Activated T-helper 2 cell treated with anti-CD3 and anti-CD28 coated beads, Interferon-gamma antibody, Interleukin-2, Interleukin-4, amounts not matched to agents 10 μg/mL and 5 μg/mL and 100 μg/mL, durations not matched to agents 14 hours and 24 hours and 36 hours (primary cell): ENCODE measurements at regions not wholly inside any gene's neighbourhood (a gene's known extent, or its start where the extent isn't known, plus 50 kb on each side); places are given as distances from the start of the nearest gene placed in this dataset.
"Not testable (repeated sequence)": the region's sequence is repeated elsewhere in the genome, so short reads cannot be mapped to it uniquely, and the experiment has no call there.

Source experiments
- DNase-seq: peaks from one replicate; pipeline ENCODE4 v3.0.0; 2021; ENCODE audit warnings: low spot score
- H3K27ac Mint-ChIP-seq: one replicate; pipeline ENCODE4 v1.8.0; 2021; ENCODE audit warnings: mixed read lengths
- H3K27me3 Mint-ChIP-seq: one replicate; pipeline ENCODE4 v1.8.0; 2021; ENCODE audit warnings: low read depth, mixed read lengths
- H3K36me3 Mint-ChIP-seq: one replicate; pipeline ENCODE4 v1.8.0; 2021; ENCODE audit warnings: low read depth, mixed read lengths
- H3K4me1 Mint-ChIP-seq: one replicate; pipeline ENCODE4 v1.8.0; 2021; ENCODE audit warnings: low read depth, mixed read lengths
- H3K4me3 Mint-ChIP-seq: one replicate; pipeline ENCODE4 v1.8.0; 2021; ENCODE audit warnings: low read depth, mild to moderate bottlenecking, moderate library complexity, mixed read lengths
- H3K9me3 Mint-ChIP-seq: one replicate; pipeline ENCODE4 v1.8.0; 2021; ENCODE audit warnings: mixed read lengths
- intact Hi-C: fragments of 100-400 bp; cut with micrococcal nuclease; formaldehyde crosslinking; loops from one replicate; pipeline ENCODE4 v1.15.1; 2023

DNA sequence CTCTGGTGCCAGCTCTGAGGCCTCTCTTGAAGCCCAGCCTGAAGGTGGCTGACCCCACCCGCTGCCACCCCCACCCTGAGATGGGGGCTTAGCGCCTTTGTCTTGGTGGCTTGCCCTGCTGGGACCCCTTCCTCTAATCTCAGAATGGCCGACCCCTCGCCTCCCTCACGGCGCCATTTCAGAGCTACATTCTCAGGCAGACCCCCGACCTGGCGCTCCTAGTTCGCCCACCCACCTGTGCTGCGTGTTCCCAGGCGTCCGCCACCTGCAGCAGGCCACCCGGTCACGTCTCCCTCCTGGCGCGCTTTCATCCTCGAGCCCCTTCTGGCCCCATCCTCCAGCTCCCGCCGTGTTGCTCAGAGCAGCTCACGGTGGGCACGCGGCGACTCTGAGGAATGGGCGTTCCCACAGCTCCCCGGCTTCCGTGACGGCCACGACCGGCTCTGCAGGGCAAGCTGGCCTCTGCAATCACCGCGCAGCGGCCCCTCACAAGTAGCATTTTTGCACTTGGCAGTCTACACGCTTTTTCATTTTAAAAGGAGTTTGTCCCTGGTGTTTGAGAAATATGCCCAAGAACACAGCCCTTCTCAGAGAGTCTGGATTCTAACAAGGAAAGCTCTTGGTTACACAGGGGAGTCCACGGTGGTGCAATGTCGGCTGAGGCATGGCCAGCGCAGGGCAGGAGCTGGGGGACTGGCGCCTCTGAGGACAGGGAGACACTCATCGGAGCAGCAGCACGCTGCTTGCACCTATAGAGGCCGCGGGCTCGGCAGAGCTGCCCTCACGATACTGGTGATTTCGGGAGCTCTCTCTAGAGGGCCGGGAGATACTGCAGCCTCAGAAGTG lies 105.7 kb upstream of the C14orf180 start:
- H3K36me3 Mint-ChIP-seq = no peaks in the 10 kb centered on the region
- no peak overlapping the region for H3K27ac Mint-ChIP-seq
- no peaks in the 10 kb centered on the region for H3K4me1 Mint-ChIP-seq
- H3K4me3 Mint-ChIP-seq = no peak overlapping the region
- intact Hi-C loops = no loop called here
- H3K9me3 Mint-ChIP-seq = no peaks in the 10 kb centered on the region
- DNase-seq = no peak
- H3K27me3 Mint-ChIP-seq = no peaks in the 10 kb centered on the region

DNA sequence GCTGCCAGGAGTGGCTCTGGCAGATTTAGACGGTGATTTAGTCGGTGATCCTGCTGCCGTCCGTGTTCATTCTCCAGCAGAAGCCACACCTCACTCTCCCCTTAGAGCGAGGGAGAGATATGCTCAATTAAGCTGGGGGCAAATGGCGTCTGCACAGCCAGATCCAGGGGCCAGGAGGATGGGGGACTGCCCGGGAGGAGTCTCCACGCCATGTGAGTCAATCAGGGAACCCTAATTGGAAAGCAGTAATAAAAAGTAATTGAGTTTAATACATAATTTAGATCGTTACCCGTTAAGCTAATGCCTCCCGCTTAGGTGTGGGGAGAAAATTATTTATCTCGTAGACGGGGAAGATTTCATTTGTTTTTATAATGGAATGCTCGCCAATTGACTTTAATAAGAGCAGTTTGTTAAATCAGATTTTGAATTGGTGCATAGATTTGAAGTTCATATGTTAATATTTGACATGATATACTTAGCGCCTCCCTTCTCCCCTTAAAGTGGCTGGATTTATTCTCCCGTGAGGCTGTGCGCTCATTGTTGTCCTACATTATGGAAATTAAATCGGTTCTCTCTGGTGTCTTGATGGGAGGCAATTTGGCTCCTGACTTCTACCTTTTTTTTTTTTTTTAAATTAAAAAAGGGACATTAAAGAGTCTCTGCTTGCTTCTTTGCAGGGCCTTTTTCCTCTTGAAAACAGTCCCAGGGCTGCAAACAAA lies 104.9 kb upstream of the C14orf180 start:
- H3K4me1 Mint-ChIP-seq = no peaks in the 10 kb centered on the region

DNA sequence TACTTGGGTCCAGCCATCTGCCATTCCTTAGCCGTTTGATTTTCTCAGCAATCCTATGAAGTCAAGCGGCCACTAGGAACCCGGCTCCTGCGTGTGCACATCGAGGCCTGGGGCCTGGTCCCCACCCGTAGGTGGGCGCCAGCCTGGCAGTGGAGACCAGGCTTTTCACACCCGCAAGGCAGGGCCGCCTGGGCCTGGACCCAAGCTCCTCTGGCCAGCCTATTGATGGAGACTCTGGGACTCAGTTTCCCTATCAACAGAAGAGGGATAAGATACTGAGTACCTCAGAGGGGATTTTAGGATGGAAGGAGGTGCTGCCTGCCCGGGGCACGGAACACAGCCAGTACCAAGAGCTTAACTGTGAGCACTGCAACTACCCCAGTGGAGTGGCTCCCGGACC lies 104.3 kb upstream of the C14orf180 start:
- H3K4me1 Mint-ChIP-seq = no peaks in the 10 kb centered on the region
- no peaks in the 10 kb centered on the region for H3K9me3 Mint-ChIP-seq
- DNase-seq = no peak
- no peak overlapping the region for H3K4me3 Mint-ChIP-seq
- intact Hi-C loops = no loop called here
- H3K27ac Mint-ChIP-seq = no peak overlapping the region
- no peaks in the 10 kb centered on the region for H3K27me3 Mint-ChIP-seq
- H3K36me3 Mint-ChIP-seq = no peaks in the 10 kb centered on the region

More for the DNA sequence above, 104.9 kb upstream of the C14orf180 start:
- no peak for DNase-seq
- Mint-ChIP-seq H3K9me3 (no peaks in the 10 kb centered on the region), H3K27ac (no peak overlapping the region), H3K4me3 (no peak overlapping the region), H3K27me3 (no peaks in the 10 kb centered on the region), H3K36me3 (no peaks in the 10 kb centered on the region)
- intact Hi-C loops = no loop called here

DNA sequence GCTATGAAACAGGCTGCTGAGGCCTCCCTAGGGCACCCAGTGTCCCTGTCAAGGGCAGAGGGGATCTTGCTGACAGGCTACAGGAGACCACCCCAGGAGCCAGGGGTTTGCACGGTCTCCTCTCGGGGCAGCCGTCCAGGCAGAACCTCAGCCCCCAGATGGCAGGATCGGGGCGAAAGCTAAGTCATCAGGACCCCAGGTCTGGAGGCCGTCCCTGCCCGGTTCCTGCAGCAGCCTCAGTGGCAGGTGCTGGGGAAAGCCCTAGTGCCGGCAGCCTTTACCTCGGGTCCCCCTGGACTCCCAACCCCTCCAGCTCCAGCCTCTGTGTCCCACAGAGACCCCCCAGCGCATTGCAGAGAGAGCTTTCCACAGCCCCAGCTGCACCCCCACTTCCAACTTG lies 103.8 kb upstream of the C14orf180 start:
- Mint-ChIP-seq H3K4me1 (no peaks in the 10 kb centered on the region), H3K4me3 (no peak overlapping the region), H3K27me3 (no peaks in the 10 kb centered on the region), H3K27ac (no peak overlapping the region), H3K36me3 (no peaks in the 10 kb centered on the region), H3K9me3 (no peaks in the 10 kb centered on the region)
- intact Hi-C loops = no loop called here
- no peak for DNase-seq

DNA sequence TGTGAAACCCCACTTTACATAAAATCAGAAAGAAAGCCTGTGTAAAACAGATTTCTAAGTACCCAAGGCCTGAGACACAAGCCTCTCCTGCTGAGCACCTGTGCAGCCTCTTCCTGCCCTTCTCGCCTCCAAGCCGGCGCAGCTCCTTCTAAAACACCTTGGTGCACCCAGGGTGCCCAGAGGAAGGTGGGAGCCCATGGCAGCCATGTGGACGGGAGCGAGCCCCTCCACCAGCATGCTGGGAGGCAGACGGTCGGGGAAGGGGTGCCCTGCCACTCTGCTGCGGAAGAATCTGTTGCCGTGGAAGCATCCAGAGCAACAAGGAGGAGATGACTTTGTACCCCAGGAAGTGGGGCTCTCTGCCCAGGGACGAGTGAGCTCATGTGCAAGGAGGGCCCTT lies 103.1 kb upstream of the C14orf180 start:
- Mint-ChIP-seq H3K36me3 (no peaks in the 10 kb centered on the region), H3K27me3 (no peaks in the 10 kb centered on the region), H3K27ac (no peak overlapping the region), H3K9me3 (no peaks in the 10 kb centered on the region), H3K4me3 (no peak overlapping the region), H3K4me1 (no peaks in the 10 kb centered on the region)
- intact Hi-C loops = no loop called here
- DNase-seq = no peak

DNA sequence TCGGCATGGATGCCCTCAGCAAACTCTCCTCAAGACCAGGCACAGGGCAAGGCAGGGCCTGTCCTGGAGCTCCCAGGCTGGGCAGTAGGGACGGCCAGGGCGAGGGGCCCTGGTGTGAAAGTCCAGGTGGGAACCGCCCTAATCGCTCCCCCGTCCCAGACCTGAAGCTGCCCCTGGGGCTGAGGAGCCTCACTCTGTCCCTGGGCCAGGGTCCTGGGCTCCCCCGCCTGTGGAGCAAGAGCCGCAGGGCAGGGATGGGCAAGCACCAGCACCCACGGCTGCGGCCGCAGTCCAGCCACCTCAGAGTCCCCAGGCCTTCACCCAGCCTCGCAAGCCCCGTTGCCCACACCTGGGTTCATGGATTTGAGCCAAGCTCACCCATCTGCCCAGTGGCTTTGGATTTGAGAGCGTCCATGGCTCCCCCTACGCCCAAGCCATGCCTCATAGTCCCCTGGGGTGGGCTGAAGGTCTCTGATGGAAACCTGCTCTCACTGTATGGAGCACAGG lies 102.4 kb upstream of the C14orf180 start:
- Mint-ChIP-seq H3K4me1 (no peaks in the 10 kb centered on the region), H3K9me3 (peaks cover 5% of the 10 kb centered on the region), H3K36me3 (no peaks in the 10 kb centered on the region), H3K27me3 (no peaks in the 10 kb centered on the region), H3K4me3 (no peak overlapping the region), H3K27ac (no peak overlapping the region)
- intact Hi-C loops = no loop called here
- no peak for DNase-seq

DNA sequence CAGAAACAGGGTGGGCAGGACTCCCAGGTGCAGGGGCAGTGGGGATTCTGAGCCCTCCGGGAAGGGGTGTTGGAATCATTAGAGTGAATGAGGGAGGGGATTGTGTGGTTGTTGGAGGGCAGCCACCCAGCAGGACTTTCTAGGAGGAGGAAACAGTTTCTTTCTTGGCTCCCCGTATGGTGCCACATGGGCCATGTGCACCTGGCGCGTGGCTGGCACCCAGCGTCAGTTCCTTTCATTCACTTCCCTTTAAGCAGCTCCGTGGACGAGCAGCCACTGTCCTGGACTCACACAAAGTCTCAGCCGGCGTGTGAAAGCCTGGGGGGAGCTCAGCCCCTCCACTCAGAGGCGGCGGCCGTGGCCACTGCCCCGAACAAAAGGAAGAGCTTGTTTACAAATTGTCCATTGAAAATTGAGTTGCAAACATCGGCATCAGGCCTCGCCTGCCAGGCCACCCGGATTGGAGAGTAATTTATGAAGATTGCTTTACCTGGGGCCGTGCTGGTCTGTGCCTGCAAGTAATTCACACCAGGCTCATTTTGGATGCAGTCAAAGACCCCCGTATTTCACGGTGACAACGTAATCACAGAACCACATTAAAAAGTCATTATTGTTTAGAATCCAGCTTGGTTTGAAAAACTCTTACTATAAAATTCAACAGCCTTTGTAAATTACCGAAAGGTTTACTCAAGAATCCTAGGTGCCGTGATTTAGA lies 101.7 kb upstream of the C14orf180 start:
- H3K27ac Mint-ChIP-seq = no peak overlapping the region
- no peak overlapping the region for H3K4me3 Mint-ChIP-seq
- peaks cover 6% of the 10 kb centered on the region for H3K9me3 Mint-ChIP-seq
- no peaks in the 10 kb centered on the region for H3K36me3 Mint-ChIP-seq
- no peaks in the 10 kb centered on the region for H3K27me3 Mint-ChIP-seq
- no peak for DNase-seq
- no peaks in the 10 kb centered on the region for H3K4me1 Mint-ChIP-seq
- intact Hi-C loops = no loop called here

DNA sequence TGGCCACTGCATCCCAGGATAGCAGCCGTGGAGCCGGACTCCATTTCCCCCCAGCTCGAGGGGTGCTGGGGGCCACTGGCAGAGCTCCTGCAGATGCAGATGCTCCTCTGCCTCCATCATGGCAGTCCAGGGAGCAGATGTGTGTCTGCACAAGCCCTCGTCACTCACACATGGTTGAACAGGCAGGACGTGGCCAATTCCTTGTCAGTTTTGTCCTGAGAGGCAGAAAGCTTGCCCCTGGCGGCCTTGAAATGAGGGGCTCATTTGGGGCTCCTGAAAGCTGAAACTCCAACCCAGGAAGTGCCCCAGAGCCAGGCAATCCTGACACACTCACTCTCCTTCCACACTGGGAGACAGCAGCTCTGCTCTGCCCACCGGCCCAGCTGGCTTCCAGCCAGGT lies 100.9 kb upstream of the C14orf180 start:
- no peak for DNase-seq
- intact Hi-C loops = no loop called here
- Mint-ChIP-seq H3K4me3 (no peak overlapping the region), H3K4me1 (no peaks in the 10 kb centered on the region), H3K9me3 (peaks cover 12% of the 10 kb centered on the region), H3K27ac (no peak overlapping the region), H3K36me3 (no peaks in the 10 kb centered on the region), H3K27me3 (no peaks in the 10 kb centered on the region)

DNA sequence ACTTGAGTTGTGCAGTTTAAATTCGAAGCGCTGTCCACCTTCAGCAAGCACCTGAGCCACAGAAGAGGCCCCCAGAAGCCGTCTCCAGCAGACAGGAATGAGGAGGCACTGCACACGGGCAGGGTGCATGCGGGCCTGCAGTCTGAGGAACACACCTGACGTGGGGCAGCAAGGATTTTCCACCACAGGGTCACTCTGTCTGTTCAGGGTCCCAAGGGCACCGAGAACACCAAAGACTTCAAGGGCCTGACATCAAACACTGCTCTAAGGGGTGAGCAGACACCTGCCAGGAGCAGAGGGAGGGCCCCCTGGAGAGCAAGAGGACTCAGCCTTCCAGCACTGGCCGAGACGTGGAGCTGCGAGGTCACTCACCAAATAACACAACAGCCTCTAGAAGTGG lies 99.7 kb upstream of the C14orf180 start:
- Mint-ChIP-seq H3K27ac (no peak overlapping the region), H3K9me3 (peaks cover 12% of the 10 kb centered on the region), H3K4me3 (no peak overlapping the region), H3K4me1 (no peaks in the 10 kb centered on the region), H3K27me3 (no peaks in the 10 kb centered on the region), H3K36me3 (no peaks in the 10 kb centered on the region)
- intact Hi-C loops = no loop called here
- no peak for DNase-seq

DNA sequence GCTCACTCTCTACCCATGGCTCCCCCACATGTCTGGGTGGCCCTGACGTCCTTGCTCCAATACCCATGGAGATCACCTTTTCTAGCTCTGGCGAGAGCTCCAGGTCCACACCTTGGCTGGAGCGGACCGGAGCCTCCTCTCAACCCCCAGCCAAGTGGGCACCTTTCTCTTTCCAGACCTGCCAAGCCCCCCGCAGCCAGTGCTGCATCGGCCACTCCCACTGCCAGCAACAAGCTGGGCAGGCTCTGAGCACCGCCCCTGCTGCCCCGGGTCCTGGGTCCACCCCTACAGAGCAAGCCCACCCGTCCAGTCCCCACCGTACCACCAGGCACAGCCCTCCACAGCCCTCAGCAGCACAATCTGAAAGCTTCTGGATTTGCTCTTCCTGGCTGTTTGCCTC lies 98.2 kb upstream of the C14orf180 start:
- intact Hi-C loops = no loop called here
- H3K4me1 Mint-ChIP-seq = no peaks in the 10 kb centered on the region
- no peak for DNase-seq
- peaks cover 12% of the 10 kb centered on the region for H3K9me3 Mint-ChIP-seq
- H3K4me3 Mint-ChIP-seq = no peak overlapping the region
- H3K27me3 Mint-ChIP-seq = no peaks in the 10 kb centered on the region
- H3K27ac Mint-ChIP-seq = no peak overlapping the region
- no peaks in the 10 kb centered on the region for H3K36me3 Mint-ChIP-seq

DNA sequence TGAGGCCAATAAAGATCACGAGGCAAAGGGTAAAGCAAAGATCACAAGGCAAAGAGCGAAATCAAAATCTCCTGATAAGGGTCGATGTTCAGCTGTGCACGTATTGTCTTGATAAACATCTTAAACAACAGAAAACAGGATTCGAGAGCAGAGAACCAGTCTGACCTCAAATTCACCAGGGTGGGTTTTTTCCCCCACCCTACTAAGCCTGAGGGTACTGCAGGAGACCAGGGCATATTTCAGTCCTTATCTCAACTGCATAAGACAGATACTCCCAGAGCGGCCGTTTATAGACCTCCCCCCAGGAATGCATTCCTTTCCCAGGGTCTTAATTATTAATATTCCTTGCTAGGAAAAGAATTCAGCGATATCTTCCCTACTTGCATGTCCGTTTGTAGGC lies 97.5 kb upstream of the C14orf180 start:
- H3K27me3 Mint-ChIP-seq, H3K36me3 Mint-ChIP-seq, H3K4me3 Mint-ChIP-seq, H3K4me1 Mint-ChIP-seq, intact Hi-C loops, DNase-seq, H3K27ac Mint-ChIP-seq: not testable (repeated sequence)
- H3K9me3 Mint-ChIP-seq = peaks cover 12% of the 10 kb centered on the region

DNA sequence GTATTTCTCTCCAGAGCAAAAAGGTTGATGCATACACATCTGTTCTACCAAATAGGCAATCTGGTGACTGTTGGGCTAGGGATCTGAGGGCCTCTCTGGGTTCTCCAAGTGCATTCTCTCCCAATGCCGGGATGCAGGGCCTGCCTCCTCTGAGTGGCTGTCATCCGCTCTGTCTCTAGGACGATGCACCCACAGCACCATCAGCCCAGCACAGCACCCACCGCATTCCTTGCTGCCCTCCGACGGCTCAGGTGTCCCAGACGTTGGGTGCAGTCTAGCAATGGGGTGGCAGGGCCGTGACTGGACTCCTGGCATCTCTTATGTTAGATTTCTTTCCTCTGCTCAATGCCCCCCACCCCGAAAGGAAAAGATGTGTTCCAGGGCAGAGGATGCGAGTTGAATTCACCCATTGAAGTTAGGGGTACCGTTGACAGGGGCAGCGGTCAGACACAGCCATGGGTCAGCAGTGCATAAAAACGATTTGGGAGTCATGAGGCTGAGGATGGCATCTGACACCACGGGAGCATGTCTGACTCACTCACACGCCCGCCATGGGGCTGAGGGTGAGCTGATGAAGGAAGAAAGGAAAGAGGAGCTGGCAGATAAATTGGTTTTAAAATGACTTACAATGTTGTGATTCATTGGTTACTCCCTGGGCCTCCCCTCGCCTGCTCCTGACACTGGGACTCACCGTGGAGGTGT lies 93.2 kb upstream of the C14orf180 start:
- DNase-seq = no peak
- Mint-ChIP-seq H3K4me1 (no peaks in the 10 kb centered on the region), H3K27me3 (peaks cover 9% of the 10 kb centered on the region), H3K36me3 (no peaks in the 10 kb centered on the region), H3K27ac (no peak overlapping the region), H3K9me3 (peaks cover 12% of the 10 kb centered on the region), H3K4me3 (no peak overlapping the region)
- intact Hi-C loops = no loop called here
